ENCODE measurements at regions not wholly inside any gene's neighbourhood (a gene's known extent, or its start where the extent isn't known, plus 50 kb on each side); places are given as distances from the start of the nearest gene placed in this dataset.

DNA sequence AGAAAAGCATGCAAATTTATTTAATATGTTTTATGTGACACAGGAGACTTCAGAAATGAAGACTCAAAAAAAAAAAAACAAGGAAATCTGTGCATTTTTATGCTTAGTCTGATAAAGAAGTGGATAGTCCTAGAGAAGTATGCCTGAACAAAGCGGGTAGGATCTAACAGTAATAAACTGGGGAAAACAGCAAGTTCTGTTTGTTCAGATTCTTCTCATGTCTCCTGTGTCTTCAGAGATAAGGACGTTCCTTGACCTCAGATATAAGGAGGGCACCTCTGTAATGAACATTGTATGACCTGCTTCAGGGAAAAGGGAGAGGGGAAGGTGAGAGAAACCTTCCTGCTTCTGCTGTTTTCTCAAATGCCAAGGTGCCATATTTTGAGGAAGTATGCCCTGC is 67.7 kb upstream of the TNFSF18 start:
- no peak for TF ChIP-seq CTCF (IDR thresholded peaks at IDR 0.05; ENCODE audit: insufficient read depth, low read length, missing control alignments)
- POLR2A ChIA-PET = no interaction called here

DNA sequence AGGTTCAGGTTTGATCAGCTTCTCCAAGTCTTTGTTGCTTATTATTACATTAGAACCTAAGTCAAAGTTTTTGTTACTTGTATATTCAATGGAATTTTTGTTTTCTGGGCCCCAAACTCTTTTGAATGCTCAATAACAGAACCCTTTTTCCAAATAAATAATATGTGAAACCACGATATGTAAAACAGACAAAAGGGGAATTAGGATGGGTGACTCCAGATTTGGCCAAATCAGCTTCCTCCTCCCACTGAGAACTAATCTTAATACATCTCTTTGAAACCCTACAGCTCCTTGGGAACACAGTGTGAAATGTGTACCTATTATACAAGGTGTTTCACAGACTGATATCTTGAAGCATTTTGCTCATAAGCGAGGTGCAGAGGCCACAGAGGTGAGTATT is 67.0 kb upstream of the TNFSF18 start:
- DNase-seq (ENCODE audit: low read depth, low spot score) = no peak
- no peak overlapping the region for H3K4me3 ChIP-seq (ENCODE audit: low read depth, low read length)
- TF ChIP-seq CTCF (IDR thresholded peaks at IDR 0.05; ENCODE audit: insufficient read depth, low read length, missing control alignments) = no peak
- POLR2A ChIA-PET = no interaction called here
- CTCF ChIA-PET = no interaction called here

More for the DNA sequence above, 67.7 kb upstream of the TNFSF18 start:
- CTCF ChIA-PET = no interaction called here
- no peak overlapping the region for H3K4me3 ChIP-seq (ENCODE audit: low read depth, low read length)
- DNase-seq (ENCODE audit: low read depth, low spot score) = no peak

- no peak overlapping the region for H3K4me3 ChIP-seq (ENCODE audit: low read depth, low read length)
- TF ChIP-seq CTCF (IDR thresholded peaks at IDR 0.05; ENCODE audit: insufficient read depth, low read length, missing control alignments) = no peak
- ChIA-PET CTCF (no interaction called here), POLR2A (no interaction called here)
- DNase-seq (ENCODE audit: low read depth, low spot score) = no peak
These were observed 66.4 kb upstream of the TNFSF18 start for GRCh38 chr1:173117108-173117633.

GRCh38 chr1:173114346-173114745 is 63.6 kb upstream of the TNFSF18 start:
- CTCF ChIA-PET = interaction anchor here (1.0 to 1.5 kb wide), 3 partner anchors 9 to 288 kb away, joined by 3 to 4 read pairs (median 3); no protein-coding TSS in a partner anchor
- DNase-seq (ENCODE audit: low read depth, low spot score) = no peak
- H3K4me3 ChIP-seq (ENCODE audit: low read depth, low read length) = no peak overlapping the region
- POLR2A ChIA-PET = no interaction called here
- no peak for TF ChIP-seq CTCF (IDR thresholded peaks at IDR 0.05; ENCODE audit: insufficient read depth, low read length, missing control alignments)

DNA sequence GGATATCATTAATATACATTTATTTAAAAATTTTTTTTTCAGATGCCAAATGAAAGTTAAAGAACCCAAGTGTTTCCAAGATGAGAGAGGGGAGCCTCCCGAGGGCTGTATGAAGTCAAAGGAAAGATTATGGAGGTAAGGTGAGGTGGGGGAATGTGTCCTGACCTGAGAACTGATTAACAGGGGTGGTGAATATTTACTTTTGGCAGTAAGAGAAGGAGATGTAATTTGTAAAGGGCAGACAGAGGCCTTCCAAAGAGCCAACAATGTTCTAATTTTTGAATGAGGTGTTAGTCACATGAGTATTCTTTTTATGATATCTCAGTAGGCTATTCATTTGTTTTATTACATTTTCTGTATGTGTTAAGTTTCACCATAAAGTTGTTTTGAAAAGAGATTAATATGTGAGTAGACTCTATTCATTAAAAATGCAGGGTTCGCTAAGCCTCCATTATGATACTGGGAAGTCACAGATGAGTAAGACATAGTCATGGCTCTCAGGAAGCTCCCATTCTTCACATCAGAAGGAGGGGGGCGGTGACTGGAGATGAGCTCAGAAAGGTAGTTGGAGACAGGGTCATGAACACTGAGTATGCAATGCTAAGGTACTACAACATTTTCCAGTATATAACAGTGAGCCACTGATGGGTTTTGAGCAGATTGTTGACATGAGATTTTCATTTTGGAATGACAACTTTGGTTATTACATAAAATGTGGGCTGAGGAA is 62.4 kb upstream of the TNFSF18 start:
- ChIA-PET POLR2A (no interaction called here), CTCF (interaction anchor here (1.0 kb wide), 1 partner anchor 287 kb away, joined by 3 read pairs; no protein-coding TSS in a partner anchor)
- no peak overlapping the region for H3K4me3 ChIP-seq (ENCODE audit: low read depth, low read length)
- TF ChIP-seq CTCF (IDR thresholded peaks at IDR 0.05; ENCODE audit: insufficient read depth, low read length, missing control alignments) = no peak
- DNase-seq (ENCODE audit: low read depth, low spot score) = no peak

DNA sequence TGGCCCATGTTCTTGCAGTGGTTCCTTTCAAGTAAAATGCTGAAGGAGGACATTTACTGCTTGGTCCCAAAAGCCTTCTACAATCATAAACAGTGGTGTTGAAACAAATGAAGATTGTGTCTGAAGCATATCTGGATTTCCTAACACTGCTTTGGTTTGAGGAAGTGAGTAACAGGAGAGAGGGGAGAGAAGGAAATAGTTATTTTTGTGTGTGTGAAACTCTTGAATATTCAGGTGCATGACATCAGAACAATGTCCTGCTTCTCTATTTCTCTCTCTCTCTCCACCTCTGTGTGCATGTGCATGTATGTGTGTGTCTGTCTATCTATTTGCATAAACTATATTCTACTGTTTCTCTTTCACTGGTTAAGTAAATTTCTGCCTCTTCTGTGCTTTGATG is 61.4 kb upstream of the TNFSF18 start:
- ChIA-PET CTCF (no interaction called here), POLR2A (no interaction called here)
- H3K4me3 ChIP-seq (ENCODE audit: low read depth, low read length) = no peak overlapping the region
- DNase-seq (ENCODE audit: low read depth, low spot score) = no peak
- no peak for TF ChIP-seq CTCF (IDR thresholded peaks at IDR 0.05; ENCODE audit: insufficient read depth, low read length, missing control alignments)
